GM23338 (cell line): ENCODE measurements at regions not wholly inside any gene's neighbourhood (a gene's known extent, or its start where the extent isn't known, plus 50 kb on each side); places are given as distances from the start of the nearest gene placed in this dataset.

Experiments
- ATAC-seq: fragments of 200-7000 bp; cut with Tn5 transposase; 3 replicates; pipeline ENCODE4 v1.9.1; 2020
- DNase-seq: peaks from one replicate; pipeline ENCODE4 v3.0.0-alpha.2; 2015; ENCODE audit warnings: low spot score
- H2AFZ ChIP-seq: fragments of 200-600 bp; sonication (generic); 2 replicates; pipeline ENCODE4 v1.8.0; 2016; ENCODE audit warnings: antibody characterized with exemption, mild to moderate bottlenecking, moderate library complexity
- H3F3A ChIP-seq: fragments of 200-600 bp; sonication (generic); replicated peaks from 2 replicates; pipeline ENCODE4 v1.8.0; 2017; ENCODE audit warnings: antibody characterized with exemption, mixed run types, low read depth
- H3K27ac ChIP-seq: fragments of 200-600 bp; sonication (generic); 2 replicates; pipeline ENCODE4 v1.6.1; 2016; ENCODE audit warnings: low read depth
- H3K27me3 ChIP-seq: fragments of 200-600 bp; sonication (generic); 2 replicates; pipeline ENCODE4 v1.8.0; 2016; ENCODE audit warnings: mild to moderate bottlenecking, mixed run types, moderate library complexity; ENCODE audit not compliant: insufficient read depth
- H3K36me3 ChIP-seq: fragments of 200-600 bp; sonication (generic); 2 replicates; pipeline ENCODE4 v1.8.0; 2016; ENCODE audit warnings: mild to moderate bottlenecking; ENCODE audit not compliant: insufficient read depth
- H3K4me1 ChIP-seq: fragments of 200-600 bp; sonication (generic); 2 replicates; pipeline ENCODE4 v1.8.0; 2016; ENCODE audit warnings: mild to moderate bottlenecking, moderate library complexity; ENCODE audit not compliant: insufficient read depth
- H3K4me2 ChIP-seq: fragments of 200-600 bp; sonication (generic); 2 replicates; pipeline ENCODE4 v1.7.1; 2017; ENCODE audit warnings: mixed run types
- H3K4me3 ChIP-seq: fragments of 200-600 bp; sonication (generic); 2 replicates; pipeline ENCODE4 v1.6.1; 2016; ENCODE audit warnings: mixed run types
- H3K79me2 ChIP-seq: fragments of 200-600 bp; sonication (generic); replicated peaks from 2 replicates; pipeline ENCODE4 v1.8.0; 2017; ENCODE audit warnings: mild to moderate bottlenecking; ENCODE audit not compliant: insufficient read depth
- H3K9me2 ChIP-seq: fragments of 200-600 bp; sonication (generic); 2 replicates; pipeline ENCODE4 v1.8.0; 2017; ENCODE audit not compliant: insufficient read depth
- H4K20me1 ChIP-seq: fragments of 200-600 bp; sonication (generic); replicated peaks from 2 replicates; pipeline ENCODE4 v1.8.0; 2017; ENCODE audit warnings: mild to moderate bottlenecking; ENCODE audit not compliant: insufficient read depth
- H3K27ac Mint-ChIP-seq: 2 replicates; pipeline ENCODE4 v1.8.0; 2020; ENCODE audit warnings: inconsistent platforms, mild to moderate bottlenecking, moderate library complexity, mixed read lengths
- H3K27me3 Mint-ChIP-seq: 3 replicates; pipeline ENCODE4 v1.8.0; 2022; ENCODE audit warnings: low read depth, mild to moderate bottlenecking, moderate library complexity, mixed read lengths, inconsistent platforms; ENCODE audit not compliant: insufficient read depth, poor library complexity
- H3K36me3 Mint-ChIP-seq: 3 replicates; pipeline ENCODE4 v1.8.0; 2021; ENCODE audit warnings: low read depth, mild to moderate bottlenecking, inconsistent platforms, moderate library complexity, mixed read lengths
- H3K4me1 Mint-ChIP-seq: 3 replicates; pipeline ENCODE4 v1.8.0; 2020; ENCODE audit warnings: mild to moderate bottlenecking, inconsistent platforms, mixed read lengths
- H3K4me3 Mint-ChIP-seq: 3 replicates; pipeline ENCODE4 v1.8.0; 2021; ENCODE audit warnings: moderate library complexity, mild to moderate bottlenecking, inconsistent platforms, mixed read lengths
- H3K9me3 Mint-ChIP-seq: 3 replicates; pipeline ENCODE4 v1.8.0; 2020; ENCODE audit warnings: moderate library complexity, mild to moderate bottlenecking, inconsistent platforms, mixed read lengths
- EZH2 ChIP-seq: fragments of 200-600 bp; sonication (generic); IDR thresholded peaks from one replicate; pipeline ENCODE4 v1.8.0; 2017; ENCODE audit warnings: antibody characterized with exemption, mild to moderate bottlenecking, low read depth; ENCODE audit not compliant: unreplicated experiment
- NANOG ChIP-seq: IDR thresholded peaks from 2 replicates; pipeline ENCODE4 v1.6.1; 2016; ENCODE audit warnings: antibody characterized with exemption, borderline replicate concordance
- POLR2AphosphoS5 ChIP-seq: IDR thresholded peaks from 2 replicates; pipeline ENCODE4 v1.6.1; 2016; ENCODE audit warnings: antibody characterized with exemption, low read depth
- STAT1 ChIP-seq: IDR thresholded peaks from one replicate; pipeline ENCODE4 v1.6.1; 2016; ENCODE audit warnings: antibody characterized with exemption; ENCODE audit not compliant: unreplicated experiment
- ZNF114 ChIP-seq: fragments of 250-450 bp; sonication (Bioruptor Pico); IDR thresholded peaks from 2 replicates; pipeline ENCODE4 v1.5.0; 2020; ENCODE audit warnings: mild to moderate bottlenecking, moderate library complexity
- ZNF331 ChIP-seq: fragments of 250-450 bp; sonication (Bioruptor Pico); IDR thresholded peaks from 2 replicates; pipeline ENCODE4 v1.5.0; 2020; ENCODE audit warnings: low read depth, mild to moderate bottlenecking, moderate library complexity
- TF ChIP-seq, protein P1 (sequence below): IDR thresholded peaks from one replicate; pipeline ENCODE4 v1.6.1; 2018; ENCODE audit warnings: antibody characterized with exemption; ENCODE audit not compliant: unreplicated experiment
- TF ChIP-seq, protein P2 (sequence below): fragments of 250-450 bp; sonication (Bioruptor Pico); IDR thresholded peaks from 2 replicates; pipeline ENCODE4 v1.5.0; 2020; ENCODE audit warnings: mild to moderate bottlenecking, moderate library complexity
- TF ChIP-seq, protein P3 (sequence below): IDR thresholded peaks from 2 replicates; pipeline ENCODE4 v1.6.1; 2016; ENCODE audit warnings: antibody characterized with exemption

DNA sequence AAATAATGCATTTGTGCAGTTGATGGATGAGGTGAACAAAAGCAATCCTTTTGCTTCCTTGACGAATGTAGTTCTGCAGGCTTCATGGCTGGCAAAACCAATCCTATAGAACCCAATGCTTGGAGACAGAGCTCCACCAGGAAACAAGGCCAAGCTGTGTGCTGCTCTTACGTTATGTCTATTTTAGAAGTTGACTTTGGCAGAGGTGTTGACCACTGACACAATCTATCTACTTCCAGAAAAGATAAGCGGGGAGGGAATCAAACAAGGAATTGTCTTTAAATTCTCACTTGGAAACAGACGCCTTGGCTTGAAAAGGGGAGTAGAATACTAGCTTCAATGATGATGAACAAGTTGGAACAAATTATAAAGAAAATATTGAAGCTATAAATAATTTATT lies 211.2 kb downstream of the SETD4 start:
- H3K4me1 Mint-ChIP-seq: no peaks in the 10 kb centered on the region; the same call in 2 of the 3 replicates
- TF ChIP-seq NANOG: no peak
- H3K4me3 Mint-ChIP-seq: no peak overlapping the region
- H3K27me3 Mint-ChIP-seq: peaks cover 1% of the 10 kb centered on the region
- no peaks in the 10 kb centered on the region for H3K79me2 ChIP-seq
- peaks cover 3% of the 10 kb centered on the region; the same call in 1 of the 2 replicates for H3K9me2 ChIP-seq
- H2AFZ ChIP-seq: peak overlapping the region; percentile 63
- no peaks in the 10 kb centered on the region for H3K4me1 ChIP-seq
- no peaks in the 10 kb centered on the region for H3K36me3 Mint-ChIP-seq
- H3K27me3 ChIP-seq: no peaks in the 10 kb centered on the region
- DNase-seq (no peak), ATAC-seq (no peak)
- no peaks in the 10 kb centered on the region for H3F3A ChIP-seq
- H3K9me3 Mint-ChIP-seq: no peaks in the 10 kb centered on the region; the same call in 1 of the 3 replicates
- H3K36me3 ChIP-seq: no peaks in the 10 kb centered on the region
- H3K4me2 ChIP-seq: no peak overlapping the region
- no peaks in the 10 kb centered on the region for H4K20me1 ChIP-seq
- no peak overlapping the region for H3K4me3 ChIP-seq
- no peak overlapping the region for H3K27ac ChIP-seq
- H3K27ac Mint-ChIP-seq: no peak overlapping the region

DNA sequence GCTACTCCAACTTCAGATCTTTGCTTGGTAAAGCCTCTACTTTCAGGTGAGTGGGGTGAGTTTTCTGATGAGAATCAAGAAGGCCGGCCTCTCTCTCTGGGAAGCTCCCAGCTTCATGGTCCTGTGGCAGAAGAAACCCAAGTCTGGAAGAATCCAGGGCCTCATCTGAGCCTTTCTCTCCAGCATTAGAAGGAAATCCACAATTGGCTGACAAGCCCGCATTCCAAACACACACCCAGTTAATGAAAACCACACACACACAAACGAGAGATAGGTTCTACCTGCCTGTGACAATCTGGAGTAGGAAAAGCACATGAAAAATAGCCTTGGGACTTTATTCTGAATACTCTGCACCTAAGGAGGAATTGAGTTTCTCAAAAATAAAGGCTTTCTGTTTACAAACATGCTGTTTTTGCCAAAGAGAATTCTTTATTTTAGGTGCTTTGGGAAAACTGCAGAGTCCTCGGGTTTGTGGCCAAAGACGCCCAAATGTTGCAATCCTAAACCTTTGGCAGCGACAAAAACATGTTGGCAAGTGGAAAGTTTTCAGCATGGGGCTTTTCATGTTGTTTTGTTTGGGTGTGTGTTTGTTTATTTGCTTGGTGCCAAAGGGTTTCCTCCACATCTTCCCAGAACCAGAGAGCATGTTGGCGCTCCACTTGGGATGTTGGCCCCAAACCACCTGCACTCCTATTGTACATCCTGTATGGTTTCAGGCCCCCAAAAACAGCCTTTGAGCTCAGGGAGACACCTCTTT lies 216.2 kb downstream of the SETD4 start:
- no peak for ATAC-seq
- no peaks in the 10 kb centered on the region for H3K4me1 Mint-ChIP-seq
- H3K27ac ChIP-seq: no peak overlapping the region
- no peaks in the 10 kb centered on the region for H3K36me3 Mint-ChIP-seq
- H3K27me3 ChIP-seq: no peaks in the 10 kb centered on the region
- H3K36me3 ChIP-seq: no peaks in the 10 kb centered on the region
- no peak overlapping the region for H3K4me3 Mint-ChIP-seq
- H3K4me2 ChIP-seq: no peak overlapping the region
- no peaks in the 10 kb centered on the region for H3K4me1 ChIP-seq
- peaks cover 3% of the 10 kb centered on the region for H3K27me3 Mint-ChIP-seq
- H4K20me1 ChIP-seq: no peaks in the 10 kb centered on the region
- no peak for DNase-seq
- no peak overlapping the region for H3K4me3 ChIP-seq
- TF ChIP-seq, protein P1, sequence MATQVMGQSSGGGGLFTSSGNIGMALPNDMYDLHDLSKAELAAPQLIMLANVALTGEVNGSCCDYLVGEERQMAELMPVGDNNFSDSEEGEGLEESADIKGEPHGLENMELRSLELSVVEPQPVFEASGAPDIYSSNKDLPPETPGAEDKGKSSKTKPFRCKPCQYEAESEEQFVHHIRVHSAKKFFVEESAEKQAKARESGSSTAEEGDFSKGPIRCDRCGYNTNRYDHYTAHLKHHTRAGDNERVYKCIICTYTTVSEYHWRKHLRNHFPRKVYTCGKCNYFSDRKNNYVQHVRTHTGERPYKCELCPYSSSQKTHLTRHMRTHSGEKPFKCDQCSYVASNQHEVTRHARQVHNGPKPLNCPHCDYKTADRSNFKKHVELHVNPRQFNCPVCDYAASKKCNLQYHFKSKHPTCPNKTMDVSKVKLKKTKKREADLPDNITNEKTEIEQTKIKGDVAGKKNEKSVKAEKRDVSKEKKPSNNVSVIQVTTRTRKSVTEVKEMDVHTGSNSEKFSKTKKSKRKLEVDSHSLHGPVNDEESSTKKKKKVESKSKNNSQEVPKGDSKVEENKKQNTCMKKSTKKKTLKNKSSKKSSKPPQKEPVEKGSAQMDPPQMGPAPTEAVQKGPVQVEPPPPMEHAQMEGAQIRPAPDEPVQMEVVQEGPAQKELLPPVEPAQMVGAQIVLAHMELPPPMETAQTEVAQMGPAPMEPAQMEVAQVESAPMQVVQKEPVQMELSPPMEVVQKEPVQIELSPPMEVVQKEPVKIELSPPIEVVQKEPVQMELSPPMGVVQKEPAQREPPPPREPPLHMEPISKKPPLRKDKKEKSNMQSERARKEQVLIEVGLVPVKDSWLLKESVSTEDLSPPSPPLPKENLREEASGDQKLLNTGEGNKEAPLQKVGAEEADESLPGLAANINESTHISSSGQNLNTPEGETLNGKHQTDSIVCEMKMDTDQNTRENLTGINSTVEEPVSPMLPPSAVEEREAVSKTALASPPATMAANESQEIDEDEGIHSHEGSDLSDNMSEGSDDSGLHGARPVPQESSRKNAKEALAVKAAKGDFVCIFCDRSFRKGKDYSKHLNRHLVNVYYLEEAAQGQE: no peak
- no peak for TF ChIP-seq ZNF331 (CRISPR knock-in tag)
- no peak for TF ChIP-seq POLR2AphosphoS5
- TF ChIP-seq, protein P2, sequence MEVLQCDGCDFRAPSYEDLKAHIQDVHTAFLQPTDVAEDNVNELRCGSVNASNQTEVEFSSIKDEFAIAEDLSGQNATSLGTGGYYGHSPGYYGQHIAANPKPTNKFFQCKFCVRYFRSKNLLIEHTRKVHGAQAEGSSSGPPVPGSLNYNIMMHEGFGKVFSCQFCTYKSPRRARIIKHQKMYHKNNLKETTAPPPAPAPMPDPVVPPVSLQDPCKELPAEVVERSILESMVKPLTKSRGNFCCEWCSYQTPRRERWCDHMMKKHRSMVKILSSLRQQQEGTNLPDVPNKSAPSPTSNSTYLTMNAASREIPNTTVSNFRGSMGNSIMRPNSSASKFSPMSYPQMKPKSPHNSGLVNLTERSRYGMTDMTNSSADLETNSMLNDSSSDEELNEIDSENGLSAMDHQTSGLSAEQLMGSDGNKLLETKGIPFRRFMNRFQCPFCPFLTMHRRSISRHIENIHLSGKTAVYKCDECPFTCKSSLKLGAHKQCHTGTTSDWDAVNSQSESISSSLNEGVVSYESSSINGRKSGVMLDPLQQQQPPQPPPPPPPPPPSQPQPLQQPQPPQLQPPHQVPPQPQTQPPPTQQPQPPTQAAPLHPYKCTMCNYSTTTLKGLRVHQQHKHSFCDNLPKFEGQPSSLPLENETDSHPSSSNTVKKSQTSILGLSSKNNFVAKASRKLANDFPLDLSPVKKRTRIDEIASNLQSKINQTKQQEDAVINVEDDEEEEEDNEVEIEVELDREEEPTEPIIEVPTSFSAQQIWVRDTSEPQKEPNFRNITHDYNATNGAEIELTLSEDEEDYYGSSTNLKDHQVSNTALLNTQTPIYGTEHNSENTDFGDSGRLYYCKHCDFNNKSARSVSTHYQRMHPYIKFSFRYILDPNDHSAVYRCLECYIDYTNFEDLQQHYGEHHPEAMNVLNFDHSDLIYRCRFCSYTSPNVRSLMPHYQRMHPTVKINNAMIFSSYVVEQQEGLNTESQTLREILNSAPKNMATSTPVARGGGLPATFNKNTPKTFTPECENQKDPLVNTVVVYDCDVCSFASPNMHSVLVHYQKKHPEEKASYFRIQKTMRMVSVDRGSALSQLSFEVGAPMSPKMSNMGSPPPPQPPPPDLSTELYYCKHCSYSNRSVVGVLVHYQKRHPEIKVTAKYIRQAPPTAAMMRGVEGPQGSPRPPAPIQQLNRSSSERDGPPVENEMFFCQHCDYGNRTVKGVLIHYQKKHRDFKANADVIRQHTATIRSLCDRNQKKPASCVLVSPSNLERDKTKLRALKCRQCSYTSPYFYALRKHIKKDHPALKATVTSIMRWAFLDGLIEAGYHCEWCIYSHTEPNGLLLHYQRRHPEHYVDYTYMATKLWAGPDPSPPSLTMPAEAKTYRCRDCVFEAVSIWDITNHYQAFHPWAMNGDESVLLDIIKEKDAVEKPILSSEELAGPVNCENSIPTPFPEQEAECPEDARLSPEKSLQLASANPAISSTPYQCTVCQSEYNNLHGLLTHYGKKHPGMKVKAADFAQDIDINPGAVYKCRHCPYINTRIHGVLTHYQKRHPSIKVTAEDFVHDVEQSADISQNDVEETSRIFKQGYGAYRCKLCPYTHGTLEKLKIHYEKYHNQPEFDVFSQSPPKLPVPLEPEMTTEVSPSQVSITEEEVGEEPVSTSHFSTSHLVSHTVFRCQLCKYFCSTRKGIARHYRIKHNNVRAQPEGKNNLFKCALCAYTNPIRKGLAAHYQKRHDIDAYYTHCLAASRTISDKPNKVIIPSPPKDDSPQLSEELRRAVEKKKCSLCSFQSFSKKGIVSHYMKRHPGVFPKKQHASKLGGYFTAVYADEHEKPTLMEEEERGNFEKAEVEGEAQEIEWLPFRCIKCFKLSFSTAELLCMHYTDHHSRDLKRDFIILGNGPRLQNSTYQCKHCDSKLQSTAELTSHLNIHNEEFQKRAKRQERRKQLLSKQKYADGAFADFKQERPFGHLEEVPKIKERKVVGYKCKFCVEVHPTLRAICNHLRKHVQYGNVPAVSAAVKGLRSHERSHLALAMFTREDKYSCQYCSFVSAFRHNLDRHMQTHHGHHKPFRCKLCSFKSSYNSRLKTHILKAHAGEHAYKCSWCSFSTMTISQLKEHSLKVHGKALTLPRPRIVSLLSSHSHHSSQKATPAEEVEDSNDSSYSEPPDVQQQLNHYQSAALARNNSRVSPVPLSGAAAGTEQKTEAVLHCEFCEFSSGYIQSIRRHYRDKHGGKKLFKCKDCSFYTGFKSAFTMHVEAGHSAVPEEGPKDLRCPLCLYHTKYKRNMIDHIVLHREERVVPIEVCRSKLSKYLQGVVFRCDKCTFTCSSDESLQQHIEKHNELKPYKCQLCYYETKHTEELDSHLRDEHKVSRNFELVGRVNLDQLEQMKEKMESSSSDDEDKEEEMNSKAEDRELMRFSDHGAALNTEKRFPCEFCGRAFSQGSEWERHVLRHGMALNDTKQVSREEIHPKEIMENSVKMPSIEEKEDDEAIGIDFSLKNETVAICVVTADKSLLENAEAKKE: no peak
- TF ChIP-seq, protein P3, sequence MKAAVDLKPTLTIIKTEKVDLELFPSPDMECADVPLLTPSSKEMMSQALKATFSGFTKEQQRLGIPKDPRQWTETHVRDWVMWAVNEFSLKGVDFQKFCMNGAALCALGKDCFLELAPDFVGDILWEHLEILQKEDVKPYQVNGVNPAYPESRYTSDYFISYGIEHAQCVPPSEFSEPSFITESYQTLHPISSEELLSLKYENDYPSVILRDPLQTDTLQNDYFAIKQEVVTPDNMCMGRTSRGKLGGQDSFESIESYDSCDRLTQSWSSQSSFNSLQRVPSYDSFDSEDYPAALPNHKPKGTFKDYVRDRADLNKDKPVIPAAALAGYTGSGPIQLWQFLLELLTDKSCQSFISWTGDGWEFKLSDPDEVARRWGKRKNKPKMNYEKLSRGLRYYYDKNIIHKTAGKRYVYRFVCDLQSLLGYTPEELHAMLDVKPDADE: no peak
- TF ChIP-seq ZNF114 (CRISPR knock-in tag): no peak
- TF ChIP-seq NANOG: no peak
- TF ChIP-seq STAT1: no peak
- TF ChIP-seq EZH2: no peak
- no peaks in the 10 kb centered on the region for H3F3A ChIP-seq
- no peak overlapping the region for H2AFZ ChIP-seq
- H3K9me2 ChIP-seq: peaks cover 3% of the 10 kb centered on the region; the same call in 1 of the 2 replicates
- H3K27ac Mint-ChIP-seq: no peak overlapping the region
- no peaks in the 10 kb centered on the region for H3K9me3 Mint-ChIP-seq
- H3K79me2 ChIP-seq: no peaks in the 10 kb centered on the region
